HL-60 (cell line): ENCODE measurements at regions not wholly inside any gene's neighbourhood (a gene's known extent, or its start where the extent isn't known, plus 50 kb on each side); places are given as distances from the start of the nearest gene placed in this dataset.

Experiments used
- DNase-seq, 2 experiments: peaks; one replicate each; pipeline ENCODE4 v3.0.0-alpha.2; 2010 to 2020; ENCODE audit warnings: low read depth in 1 of 2, low spot score in 1 of 2
- H3K27ac ChIP-seq: fragments of 250-450 bp; sonication (Bioruptor Pico); replicated peaks from 2 replicates; pipeline ENCODE4 v1.5.1; 2020; ENCODE audit warnings: mild to moderate bottlenecking, moderate library complexity
- H3K27me3 ChIP-seq: fragments of 250-450 bp; sonication (Bioruptor Pico); 2 replicates; pipeline ENCODE4 v1.5.1; 2021; ENCODE audit warnings: mild to moderate bottlenecking, moderate library complexity; ENCODE audit not compliant: insufficient read depth, poor library complexity, severe bottlenecking
- H3K4me3 ChIP-seq: replicated peaks from 2 replicates; pipeline ENCODE4 v1.5.1; 2011; ENCODE audit warnings: mild to moderate bottlenecking, control low read depth, low read length; ENCODE audit not compliant: insufficient read depth
- CTCF ChIP-seq: IDR thresholded peaks from one replicate; pipeline ENCODE4 v1.5.1; 2011; ENCODE audit warnings: low read length, control low read depth, inconsistent platforms; ENCODE audit not compliant: insufficient read depth
- GABPA ChIP-seq: IDR thresholded peaks from 2 replicates; pipeline ENCODE4 v1.6.1; 2012; ENCODE audit warnings: low read depth
- POLR2AphosphoS5 ChIP-seq: IDR thresholded peaks from 2 replicates; pipeline ENCODE4 v1.6.1; 2012; ENCODE audit warnings: low read depth
- REST ChIP-seq: IDR thresholded peaks from 2 replicates; pipeline ENCODE4 v1.6.1; 2012; ENCODE audit warnings: low read depth; ENCODE audit not compliant: insufficient replicate concordance
- SPI1 ChIP-seq: IDR thresholded peaks from 2 replicates; pipeline ENCODE4 v1.6.1; 2012; ENCODE audit warnings: low read depth, mild to moderate bottlenecking, borderline replicate concordance

- no peak for DNase-seq
- TF ChIP-seq SPI1, result no peak
- no peak for TF ChIP-seq CTCF
- TF ChIP-seq REST, result no peak
- TF ChIP-seq GABPA, result no peak
- no peak for TF ChIP-seq POLR2AphosphoS5
- no peak overlapping the region for H3K4me3 ChIP-seq
- no peaks in the 10 kb centered on the region for H3K27me3 ChIP-seq
- no peak overlapping the region for H3K27ac ChIP-seq
Observed at GRCh38 chr2:182553483-182553882, 126.6 kb upstream of the PDE1A start.

GRCh38 chr2:182554950-182555349 is 128.1 kb upstream of the PDE1A start:
- H3K27me3 ChIP-seq, result no peaks in the 10 kb centered on the region
- no peak for TF ChIP-seq CTCF
- TF ChIP-seq SPI1, result no peak
- TF ChIP-seq POLR2AphosphoS5, result no peak
- TF ChIP-seq GABPA, result no peak
- no peak for TF ChIP-seq REST
- DNase-seq, result no peak

DNA sequence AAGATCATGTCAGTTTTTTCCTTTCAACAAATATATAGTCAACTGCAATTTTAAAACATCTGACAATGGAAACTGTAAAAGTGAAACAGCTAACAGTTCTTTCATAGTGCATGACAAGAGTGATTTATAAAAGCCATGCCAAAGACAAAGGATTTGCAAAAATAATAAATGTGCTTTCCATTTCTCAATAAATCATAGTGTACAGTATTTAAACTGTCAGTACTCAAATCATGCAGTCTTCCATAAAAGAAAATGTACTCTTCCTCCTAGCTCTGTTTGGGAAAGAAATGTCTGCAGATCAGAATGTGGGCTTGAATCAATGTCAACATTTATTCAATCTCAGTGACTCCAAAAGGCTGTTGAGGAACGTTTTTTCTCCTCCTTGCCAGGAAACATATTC is 131.7 kb upstream of the PDE1A start:
- no peak for TF ChIP-seq GABPA
- no peak for TF ChIP-seq CTCF
- TF ChIP-seq REST, result no peak
- no peak for TF ChIP-seq POLR2AphosphoS5
- TF ChIP-seq SPI1, result no peak
- Histone ChIP-seq H3K27me3 (no peaks in the 10 kb centered on the region), H3K4me3 (no peak overlapping the region), H3K27ac (no peak overlapping the region)
- no peak for DNase-seq

More at GRCh38 chr2:182554950-182555349, 128.1 kb upstream of the PDE1A start:
- Histone ChIP-seq H3K4me3 (no peak overlapping the region), H3K27ac (no peak overlapping the region)
